ENCODE measurements at regions not wholly inside any gene's neighbourhood (a gene's known extent, or its start where the extent isn't known, plus 50 kb on each side); places are given as distances from the start of the nearest gene placed in this dataset.
A peak's percentile ranks its signal among the peaks of the same experiment; 100 is the strongest.

GRCh38 chr7:19972876-19973275 lies 199.5 kb upstream of the TMEM196 start:
- intact Hi-C loops (cut with DNase I; ENCODE audit: low total_unique reads), result no loop called here
- Histone ChIP-seq H3K9me3 (no peaks in the 10 kb centered on the region), H3K4me1 (peaks cover 0 to 15% (median 5%) of the 10 kb centered on the region in 4 donors), H3K4me3 (no peak overlapping the region), H3K36me3 (no peaks in the 10 kb centered on the region), H3K27me3 (no peaks in the 10 kb centered on the region), H3K27ac (no peak overlapping the region)
- in situ Hi-C loops (cut with MboI; ENCODE audit: low pct_ligation_motif_present in 1 of 4, low pct_unique_long_range_greater_than_20kb in 1 of 4, low sequenced_read_pairs in 3 of 4), result no loop called here
- TF ChIP-seq EP300 (IDR thresholded peaks at IDR 0.05; ENCODE audit: low read depth) (no peak), CTCF (IDR thresholded peaks at IDR 0.05) (no peak), POLR2AphosphoS5 (IDR thresholded peaks at IDR 0.05) (no peak), POLR2A (IDR thresholded peaks at IDR 0.05) (no peak)
- 78 to 89% methylated on average over 1 of the region's 1 CpG for WGBS, 2 donors (ENCODE audit: low coverage in 1 of 2)
- DNase-seq, result no peak

GRCh38 chr7:19971956-19972355 lies 198.5 kb upstream of the TMEM196 start:
- H3K4me3 ChIP-seq, result no peak overlapping the region
- DNase-seq, result no peak
- H3K27me3 ChIP-seq, result no peaks in the 10 kb centered on the region
- H3K9me3 ChIP-seq, result no peaks in the 10 kb centered on the region
- in situ Hi-C loops (cut with MboI; ENCODE audit: low pct_ligation_motif_present in 1 of 4, low pct_unique_long_range_greater_than_20kb in 1 of 4, low sequenced_read_pairs in 3 of 4), result no loop called here
- no peak for TF ChIP-seq CTCF (IDR thresholded peaks at IDR 0.05)
- no peak for TF ChIP-seq POLR2AphosphoS5 (IDR thresholded peaks at IDR 0.05)
- no peak for TF ChIP-seq POLR2A (IDR thresholded peaks at IDR 0.05)
- TF ChIP-seq EP300 (IDR thresholded peaks at IDR 0.05; ENCODE audit: low read depth), result no peak
- no peak overlapping the region for H3K27ac ChIP-seq
- intact Hi-C loops (cut with DNase I; ENCODE audit: low total_unique reads), result no loop called here
- 69 to 81% methylated on average over 1 to 2 of the region's 2 CpGs for WGBS, 2 donors (ENCODE audit: low coverage in 1 of 2)
- no peaks in the 10 kb centered on the region for H3K36me3 ChIP-seq
- H3K4me1 ChIP-seq, result peaks cover 0 to 15% (median 5%) of the 10 kb centered on the region in 4 donors

GRCh38 chr7:19970514-19970913 lies 197.1 kb upstream of the TMEM196 start:
- intact Hi-C loops (cut with DNase I; ENCODE audit: low total_unique reads), result no loop called here
- peak overlapping the region in 1 of 4 donors; percentile 20 for H3K27ac ChIP-seq
- no peak for DNase-seq

GRCh38 chr7:19969859-19970493 lies 196.6 kb upstream of the TMEM196 start:
- Histone ChIP-seq H3K4me3 (no peak overlapping the region), H3K36me3 (no peaks in the 10 kb centered on the region), H3K27ac (peak overlapping the region in 2 of 4 donors; percentile 20 to 35), H3K4me1 (peaks cover 0 to 15% (median 5%) of the 10 kb centered on the region in 4 donors), H3K9me3 (no peaks in the 10 kb centered on the region), H3K27me3 (no peaks in the 10 kb centered on the region)
- in situ Hi-C loops (cut with MboI; ENCODE audit: low pct_ligation_motif_present in 1 of 4, low pct_unique_long_range_greater_than_20kb in 1 of 4, low sequenced_read_pairs in 3 of 4), result no loop called here
- peak in 1 of 3 donors; percentile 21 for TF ChIP-seq POLR2AphosphoS5 (IDR thresholded peaks at IDR 0.05)
- TF ChIP-seq CTCF (IDR thresholded peaks at IDR 0.05), result no peak
- TF ChIP-seq POLR2A (IDR thresholded peaks at IDR 0.05), result no peak
- no peak for TF ChIP-seq EP300 (IDR thresholded peaks at IDR 0.05; ENCODE audit: low read depth)
- intact Hi-C loops (cut with DNase I; ENCODE audit: low total_unique reads), result no loop called here
- no peak for DNase-seq
- WGBS, 2 donors (ENCODE audit: low coverage in 1 of 2), result 21 to 35% methylated on average over 4 of the region's 4 CpGs

More at GRCh38 chr7:19970514-19970913, 197.1 kb upstream of the TMEM196 start:
- H3K36me3 ChIP-seq, result no peaks in the 10 kb centered on the region
- H3K4me1 ChIP-seq, result peaks cover 0 to 15% (median 5%) of the 10 kb centered on the region in 4 donors
- no peaks in the 10 kb centered on the region for H3K27me3 ChIP-seq
- no peak overlapping the region for H3K4me3 ChIP-seq
- in situ Hi-C loops (cut with MboI; ENCODE audit: low pct_ligation_motif_present in 1 of 4, low pct_unique_long_range_greater_than_20kb in 1 of 4, low sequenced_read_pairs in 3 of 4), result no loop called here
- TF ChIP-seq POLR2A (IDR thresholded peaks at IDR 0.05) (no peak), POLR2AphosphoS5 (IDR thresholded peaks at IDR 0.05) (no peak), CTCF (IDR thresholded peaks at IDR 0.05) (no peak), EP300 (IDR thresholded peaks at IDR 0.05; ENCODE audit: low read depth) (no peak)
- no peaks in the 10 kb centered on the region for H3K9me3 ChIP-seq
